ENCODE measurements at regions not wholly inside any gene's neighbourhood (a gene's known extent, or its start where the extent isn't known, plus 50 kb on each side); places are given as distances from the start of the nearest gene placed in this dataset.

DNA sequence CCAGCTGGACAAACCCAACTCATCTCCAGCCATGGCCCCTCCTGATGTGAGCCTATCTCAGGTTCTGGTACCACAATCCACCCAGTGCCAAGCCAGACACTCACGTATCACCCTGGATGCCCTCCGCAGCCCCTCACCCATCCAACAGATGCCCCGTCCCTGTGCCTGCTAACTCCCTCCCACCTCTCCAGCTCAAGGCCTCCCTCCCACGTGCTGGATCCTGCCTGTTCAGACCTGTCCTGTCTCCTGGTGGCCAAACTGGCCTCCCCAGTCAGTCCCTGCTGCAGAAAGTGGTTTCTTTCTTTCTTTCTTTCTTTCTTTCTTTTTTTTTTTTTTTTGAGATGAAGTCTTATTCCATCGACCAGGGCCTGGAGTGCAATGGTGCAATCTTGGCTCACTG, 86.2 kb downstream of the RRM2 start:
- H3K9me3 ChIP-seq, result no peaks in the 10 kb centered on the region
- ATAC-seq, result no peak
- no peaks in the 10 kb centered on the region for H3K36me3 ChIP-seq
- H3K4me3 ChIP-seq, result no peak overlapping the region
- H3K27ac ChIP-seq, result no peak overlapping the region
- 88 to 93% methylated on average over 3 to 4 of the region's 5 CpGs for WGBS, 2 donors (ENCODE audit: low coverage in 1 of 2)
- H3K4me1 ChIP-seq, result no peaks in the 10 kb centered on the region
- H3K27me3 ChIP-seq, result no peaks in the 10 kb centered on the region
- TF ChIP-seq POLR2AphosphoS5 (IDR thresholded peaks at IDR 0.05) (no peak), POLR2A (IDR thresholded peaks at IDR 0.05) (no peak), EP300 (IDR thresholded peaks at IDR 0.05) (no peak)
- TF ChIP-seq, protein P1, sequence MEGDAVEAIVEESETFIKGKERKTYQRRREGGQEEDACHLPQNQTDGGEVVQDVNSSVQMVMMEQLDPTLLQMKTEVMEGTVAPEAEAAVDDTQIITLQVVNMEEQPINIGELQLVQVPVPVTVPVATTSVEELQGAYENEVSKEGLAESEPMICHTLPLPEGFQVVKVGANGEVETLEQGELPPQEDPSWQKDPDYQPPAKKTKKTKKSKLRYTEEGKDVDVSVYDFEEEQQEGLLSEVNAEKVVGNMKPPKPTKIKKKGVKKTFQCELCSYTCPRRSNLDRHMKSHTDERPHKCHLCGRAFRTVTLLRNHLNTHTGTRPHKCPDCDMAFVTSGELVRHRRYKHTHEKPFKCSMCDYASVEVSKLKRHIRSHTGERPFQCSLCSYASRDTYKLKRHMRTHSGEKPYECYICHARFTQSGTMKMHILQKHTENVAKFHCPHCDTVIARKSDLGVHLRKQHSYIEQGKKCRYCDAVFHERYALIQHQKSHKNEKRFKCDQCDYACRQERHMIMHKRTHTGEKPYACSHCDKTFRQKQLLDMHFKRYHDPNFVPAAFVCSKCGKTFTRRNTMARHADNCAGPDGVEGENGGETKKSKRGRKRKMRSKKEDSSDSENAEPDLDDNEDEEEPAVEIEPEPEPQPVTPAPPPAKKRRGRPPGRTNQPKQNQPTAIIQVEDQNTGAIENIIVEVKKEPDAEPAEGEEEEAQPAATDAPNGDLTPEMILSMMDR (IDR thresholded peaks at IDR 0.05), result no peak

DNA sequence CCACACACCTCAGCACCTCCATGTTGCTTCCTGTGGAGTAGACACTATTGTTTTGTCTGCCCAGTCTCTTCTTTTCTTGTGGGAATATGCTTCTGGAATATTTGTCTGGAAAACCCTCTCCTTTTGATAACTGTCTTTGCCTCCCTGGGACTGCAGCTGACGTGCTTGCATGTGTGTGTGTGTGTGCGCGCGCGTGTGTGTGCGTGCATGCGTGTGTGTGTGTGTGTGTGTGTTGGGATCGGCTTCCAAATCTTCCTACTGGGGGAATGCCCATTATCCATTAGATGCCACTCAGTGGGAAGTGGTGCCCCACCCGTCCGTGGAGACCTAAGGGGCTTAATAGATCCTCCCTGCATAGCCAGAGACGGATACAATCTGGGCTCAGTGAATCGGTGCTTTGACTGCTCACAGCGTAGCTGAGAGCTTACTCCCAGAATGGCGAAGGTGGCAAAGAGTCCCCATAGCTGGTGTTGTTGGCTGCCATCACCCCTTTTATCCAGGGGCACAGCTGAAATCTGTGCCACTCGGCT, 86.9 kb downstream of the RRM2 start:
- 92 to 100% methylated on average over 1 to 8 of the region's 15 CpGs for WGBS, 2 donors (ENCODE audit: low coverage in 1 of 2)
- Histone ChIP-seq H3K27me3 (no peaks in the 10 kb centered on the region), H3K36me3 (no peaks in the 10 kb centered on the region), H3K9me3 (no peaks in the 10 kb centered on the region), H3K27ac (no peak overlapping the region), H3K4me3 (no peak overlapping the region), H3K4me1 (no peaks in the 10 kb centered on the region)
- TF ChIP-seq EP300 (IDR thresholded peaks at IDR 0.05), result no peak
- TF ChIP-seq POLR2A (IDR thresholded peaks at IDR 0.05), result no peak
- TF ChIP-seq POLR2AphosphoS5 (IDR thresholded peaks at IDR 0.05), result no peak
- ATAC-seq, result no peak

DNA sequence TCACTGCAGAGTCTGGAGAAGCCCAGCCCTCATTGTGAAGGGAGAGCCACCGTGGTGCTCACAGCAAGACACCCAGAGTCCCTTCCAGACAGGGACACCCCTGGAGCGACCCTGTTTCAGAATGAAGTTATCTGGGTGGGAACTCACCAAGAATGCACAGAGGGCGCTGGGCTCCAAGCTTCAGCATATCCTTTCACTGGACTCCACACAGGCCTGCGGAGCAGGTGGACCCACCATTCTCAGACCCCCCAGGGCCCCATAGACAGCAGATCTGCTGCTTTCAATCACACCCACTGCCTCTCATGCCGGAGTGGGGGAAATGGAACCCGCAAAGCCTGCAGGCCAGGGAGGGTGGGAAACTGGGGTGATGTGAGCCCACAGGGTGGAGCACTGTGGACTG, 87.8 kb downstream of the RRM2 start:
- no peak for ATAC-seq
- WGBS, 2 donors (ENCODE audit: low coverage in 1 of 2), result 90% methylated on average over 2 of the region's 6 CpGs; no CpG with 5 or more reads in 1 of the 2 donors
- H3K4me1 ChIP-seq, result no peaks in the 10 kb centered on the region
- H3K27me3 ChIP-seq, result no peaks in the 10 kb centered on the region
- H3K9me3 ChIP-seq, result no peaks in the 10 kb centered on the region
- TF ChIP-seq EP300 (IDR thresholded peaks at IDR 0.05), result no peak
- TF ChIP-seq POLR2A (IDR thresholded peaks at IDR 0.05), result no peak
- no peak for TF ChIP-seq POLR2AphosphoS5 (IDR thresholded peaks at IDR 0.05)
- H3K4me3 ChIP-seq, result no peak overlapping the region
- H3K27ac ChIP-seq, result no peak overlapping the region
- no peaks in the 10 kb centered on the region for H3K36me3 ChIP-seq

DNA sequence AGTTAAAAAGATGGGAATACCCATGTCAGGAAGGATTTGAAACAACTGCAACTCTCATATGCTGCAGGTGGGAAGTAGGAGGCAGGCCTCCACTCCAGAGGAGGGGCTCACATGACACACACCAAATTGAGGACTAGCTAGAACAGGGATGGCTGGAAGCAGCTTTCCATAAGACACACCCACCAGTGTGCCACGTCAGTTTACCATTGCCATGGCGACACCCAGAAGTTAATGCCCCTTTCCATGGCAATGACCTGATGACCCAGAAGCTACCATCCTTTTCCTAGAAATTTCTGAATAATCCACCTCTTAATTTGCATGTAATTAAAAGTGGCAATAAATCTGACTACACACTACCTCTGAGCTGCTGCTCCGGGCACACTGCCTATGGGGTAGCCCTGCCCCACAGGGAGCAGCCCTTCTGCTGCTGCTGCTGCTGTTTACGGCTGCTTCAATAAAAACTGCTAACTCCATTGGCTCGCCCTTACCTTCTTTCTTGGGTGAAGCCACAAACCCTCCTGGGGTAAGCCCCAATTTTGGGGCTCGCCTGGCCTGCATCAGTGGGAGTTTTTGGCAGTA, 89.4 kb downstream of the RRM2 start:
- H3K4me3 ChIP-seq, result no peak overlapping the region
- whole genome bisulfite sequencing, 2 donors (ENCODE audit: low coverage in 1 of 2), result 91 to 100% methylated on average over 3 to 5 of the region's 6 CpGs
- H3K27me3 ChIP-seq, result no peaks in the 10 kb centered on the region
- TF ChIP-seq POLR2AphosphoS5 (IDR thresholded peaks at IDR 0.05) (no peak), EP300 (IDR thresholded peaks at IDR 0.05) (no peak), POLR2A (IDR thresholded peaks at IDR 0.05) (no peak)
- TF ChIP-seq, protein P1 (IDR thresholded peaks at IDR 0.05), result no peak
- no peaks in the 10 kb centered on the region for H3K4me1 ChIP-seq
- no peak overlapping the region for H3K27ac ChIP-seq
- ATAC-seq, result no peak
- no peaks in the 10 kb centered on the region for H3K9me3 ChIP-seq
- H3K36me3 ChIP-seq, result no peaks in the 10 kb centered on the region

DNA sequence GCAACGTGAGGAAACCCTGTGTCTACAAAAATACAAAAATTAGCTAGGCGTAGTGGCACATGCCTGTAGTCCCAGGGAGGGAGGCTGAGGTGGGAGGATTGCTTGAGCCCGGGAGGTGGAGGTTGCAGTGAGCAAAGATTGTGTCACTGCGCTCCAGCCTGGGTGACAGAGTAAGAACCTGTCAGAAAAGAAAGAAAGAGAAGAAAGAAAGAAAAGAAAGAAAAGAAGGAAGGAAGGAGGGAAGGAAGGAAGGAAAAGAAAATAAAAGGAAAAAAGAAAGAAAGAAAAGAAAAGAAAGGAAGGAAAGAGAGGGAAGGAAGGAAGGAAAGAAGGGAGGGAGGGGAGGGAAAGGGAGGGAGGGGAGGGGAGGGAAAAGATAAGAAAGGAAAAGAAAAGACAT, 89.9 kb upstream of the HPCAL1 start:
- WGBS, 2 donors (ENCODE audit: low coverage in 1 of 2), result 85% methylated on average over 4 of the region's 4 CpGs; no CpG with 5 or more reads in 1 of the 2 donors
- Histone ChIP-seq H3K4me3 (no peak overlapping the region), H3K27me3 (peaks cover 5% of the 10 kb centered on the region), H3K9me3 (no peaks in the 10 kb centered on the region), H3K27ac (no peak overlapping the region), H3K4me1 (no peaks in the 10 kb centered on the region), H3K36me3 (no peaks in the 10 kb centered on the region)
- no peak for ATAC-seq
- TF ChIP-seq POLR2A (IDR thresholded peaks at IDR 0.05) (no peak), EP300 (IDR thresholded peaks at IDR 0.05) (no peak), POLR2AphosphoS5 (IDR thresholded peaks at IDR 0.05) (no peak)
- TF ChIP-seq, protein P1 (IDR thresholded peaks at IDR 0.05), result no peak

DNA sequence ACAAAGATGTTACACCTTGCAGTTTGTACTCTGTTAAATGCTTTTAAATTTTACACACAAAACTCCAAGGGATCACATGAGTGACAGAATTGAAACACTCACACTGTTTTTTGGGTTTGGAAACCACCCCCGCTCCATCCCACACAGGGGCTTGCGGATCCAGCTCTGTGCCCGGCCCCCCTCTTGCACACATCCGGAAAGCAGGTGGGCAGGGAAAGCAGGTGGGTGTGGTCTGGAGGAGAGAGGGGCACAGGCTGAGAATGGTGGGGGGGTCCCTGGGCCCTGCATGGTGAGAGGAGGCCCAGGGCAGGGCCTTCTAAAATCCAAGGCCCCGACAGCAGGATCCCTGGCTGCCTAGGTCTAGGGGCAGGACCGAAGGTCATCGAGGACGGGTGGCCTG, 88.5 kb upstream of the HPCAL1 start:
- Histone ChIP-seq H3K27me3 (peaks cover 11% of the 10 kb centered on the region), H3K4me1 (no peaks in the 10 kb centered on the region), H3K36me3 (no peaks in the 10 kb centered on the region), H3K9me3 (no peaks in the 10 kb centered on the region), H3K27ac (no peak overlapping the region), H3K4me3 (no peak overlapping the region)
- TF ChIP-seq POLR2A (IDR thresholded peaks at IDR 0.05) (no peak), EP300 (IDR thresholded peaks at IDR 0.05) (no peak), POLR2AphosphoS5 (IDR thresholded peaks at IDR 0.05) (no peak)
- TF ChIP-seq, protein P1 (IDR thresholded peaks at IDR 0.05), result no peak
- no peak for ATAC-seq
- WGBS, 2 donors (ENCODE audit: low coverage in 1 of 2), result 82 to 89% methylated on average over 2 to 3 of the region's 8 CpGs
